DMS79 (cell line): ENCODE measurements at regions not wholly inside any gene's neighbourhood (a gene's known extent, or its start where the extent isn't known, plus 50 kb on each side); places are given as distances from the start of the nearest gene placed in this dataset.
"Not testable (repeated sequence)": the region's sequence is repeated elsewhere in the genome, so short reads cannot be mapped to it uniquely, and the experiment has no call there.

ENCODE experiments used
- DNase-seq: peaks from one replicate; lab custom pipeline; 2025; lab: John Stamatoyannopoulos, UW

DNA sequence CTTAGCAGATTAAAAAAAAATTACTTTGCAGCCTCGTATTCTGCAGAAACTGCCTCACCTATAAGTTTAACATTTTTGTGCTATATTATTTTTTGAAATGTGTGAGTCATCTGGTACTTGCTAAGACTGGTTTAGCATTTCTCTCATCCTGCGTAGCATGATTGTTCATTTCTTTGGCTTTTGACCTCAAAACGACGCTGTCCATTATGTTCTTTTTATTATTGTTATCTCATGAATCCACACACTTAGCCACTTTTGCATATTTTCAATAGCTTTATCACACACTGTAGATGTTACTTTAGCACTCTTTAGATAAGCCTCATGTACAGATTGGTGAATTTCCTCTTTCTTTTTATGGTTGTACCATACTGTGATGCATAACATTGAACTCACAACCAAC is 1004.9 kb upstream of the NCAM2 start:
- DNase-seq: no peak

DNA sequence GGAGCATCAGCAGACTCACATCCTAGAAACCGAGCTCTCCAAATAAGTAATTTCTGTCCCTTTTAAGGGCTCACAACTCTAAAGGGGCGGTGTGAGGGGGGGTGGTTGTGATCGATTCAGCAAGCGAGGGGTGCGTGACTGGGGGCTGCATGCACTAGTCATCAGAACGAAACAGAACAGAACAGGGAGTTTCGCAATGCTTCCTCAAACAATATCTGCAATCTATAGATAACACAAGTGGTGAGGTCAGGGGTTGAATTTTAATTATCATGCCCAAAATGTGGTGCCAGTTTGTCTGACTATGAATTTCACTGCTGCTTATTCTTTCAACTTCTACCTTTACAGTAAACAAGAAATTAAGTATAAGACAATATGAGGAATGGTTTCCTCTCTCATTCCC is 1003.0 kb upstream of the NCAM2 start:
- DNase-seq: no peak

DNA sequence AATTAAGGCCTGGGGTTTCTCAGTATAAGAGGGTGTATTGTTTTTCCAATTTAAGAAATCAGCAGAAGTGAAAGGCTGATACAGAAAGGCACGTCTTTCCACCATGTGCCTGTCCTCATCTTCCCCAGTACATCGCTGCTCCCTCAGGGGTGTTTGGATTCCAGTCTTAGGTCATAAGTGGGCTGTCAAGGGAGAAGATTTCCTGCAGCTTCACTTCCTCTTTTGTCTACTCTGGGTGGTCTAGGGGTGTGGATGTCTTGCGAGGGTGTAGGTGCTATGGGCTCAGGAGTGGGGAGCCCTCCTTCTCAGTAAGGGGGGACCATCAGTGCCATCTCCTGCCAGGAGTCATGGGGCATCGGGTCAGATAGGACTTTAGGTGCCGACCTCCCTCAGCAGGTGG is 999.8 kb upstream of the NCAM2 start:
- DNase-seq: no peak

DNA sequence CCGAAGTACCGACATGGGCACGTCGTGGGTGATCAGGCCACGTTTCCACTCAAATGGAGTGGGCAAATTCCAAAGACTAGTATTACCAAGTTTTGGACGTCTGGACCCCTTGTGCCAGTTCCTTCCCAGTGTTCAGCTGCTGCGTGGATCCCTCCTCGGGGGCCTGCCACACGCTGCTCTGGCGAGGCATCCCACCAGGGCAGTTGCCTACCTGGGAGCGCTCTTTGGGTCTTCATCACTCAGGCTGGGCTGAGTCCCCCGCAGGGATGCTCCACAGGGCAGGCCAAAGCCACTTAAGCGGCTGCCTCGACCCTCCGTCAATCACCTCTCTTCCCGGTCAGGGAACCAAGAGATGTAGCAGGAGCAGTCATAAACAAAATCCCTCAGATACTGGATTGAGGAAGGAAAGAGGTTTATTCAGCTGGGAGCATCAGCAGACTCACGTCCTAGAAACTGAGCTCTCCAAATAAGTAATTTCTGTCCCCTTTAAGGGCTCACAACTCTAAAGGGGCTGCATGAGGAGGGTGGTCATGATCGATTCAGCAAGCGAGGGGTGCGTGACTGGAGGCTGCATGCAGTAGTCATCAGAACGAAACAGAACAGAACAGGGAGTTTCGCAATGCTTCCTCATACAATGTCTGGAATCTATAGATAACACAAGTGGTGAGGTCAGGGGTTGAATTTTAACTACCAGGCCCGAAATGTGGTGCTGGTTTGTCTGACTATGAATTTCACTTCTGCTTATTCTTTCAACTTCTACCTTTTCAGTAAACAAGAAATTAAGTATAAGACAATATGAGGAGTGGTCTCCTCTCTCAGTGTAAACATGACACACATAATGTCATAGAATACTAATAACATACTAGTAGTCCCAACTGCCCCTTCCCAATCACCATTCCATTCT is 998.6 kb upstream of the NCAM2 start:
- no peak for DNase-seq

DNA sequence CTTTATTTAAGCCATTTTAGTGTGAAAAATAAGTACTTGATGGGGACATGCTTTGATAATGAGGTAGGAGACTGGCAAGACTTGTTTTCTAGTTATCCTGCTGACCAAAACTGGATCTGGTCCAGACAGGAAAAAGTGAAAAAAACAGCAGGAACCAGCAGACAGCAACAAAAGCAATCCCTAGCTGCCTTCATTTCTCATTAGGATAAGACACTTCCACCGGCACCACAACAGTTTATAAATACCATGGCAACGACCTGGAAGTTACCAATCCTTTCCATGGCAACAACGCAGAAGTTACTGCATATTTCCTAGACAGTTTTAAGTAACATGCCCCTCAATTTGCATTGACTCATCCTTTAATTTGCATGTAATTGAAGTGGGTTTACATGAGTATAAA is 993.8 kb upstream of the NCAM2 start:
- DNase-seq: no peak

DNA sequence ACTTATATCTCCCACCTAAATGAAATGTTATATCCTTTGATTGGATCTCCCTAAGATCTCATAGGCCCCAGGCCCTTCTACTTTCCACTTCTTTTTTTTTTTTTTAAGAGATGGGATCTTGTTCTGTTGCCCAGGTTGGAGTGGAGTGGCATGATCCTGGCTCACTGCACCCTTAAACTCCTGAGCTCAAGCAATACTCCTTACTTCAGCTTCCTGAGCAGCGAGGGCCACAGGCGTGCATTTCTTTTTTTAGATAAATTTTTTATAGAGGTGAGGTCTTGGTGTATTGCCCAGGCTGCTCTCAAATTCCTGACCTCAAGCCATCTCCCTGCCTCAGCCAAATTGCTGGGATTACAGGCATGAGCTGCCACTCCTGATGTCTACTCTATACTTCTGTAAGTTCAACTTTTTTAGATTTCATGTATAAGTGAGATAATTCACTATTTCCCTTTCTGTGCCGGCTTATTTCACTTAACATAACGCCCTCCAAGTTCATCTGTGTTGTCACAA is 987.5 kb upstream of the NCAM2 start:
- DNase-seq: no peak

DNA sequence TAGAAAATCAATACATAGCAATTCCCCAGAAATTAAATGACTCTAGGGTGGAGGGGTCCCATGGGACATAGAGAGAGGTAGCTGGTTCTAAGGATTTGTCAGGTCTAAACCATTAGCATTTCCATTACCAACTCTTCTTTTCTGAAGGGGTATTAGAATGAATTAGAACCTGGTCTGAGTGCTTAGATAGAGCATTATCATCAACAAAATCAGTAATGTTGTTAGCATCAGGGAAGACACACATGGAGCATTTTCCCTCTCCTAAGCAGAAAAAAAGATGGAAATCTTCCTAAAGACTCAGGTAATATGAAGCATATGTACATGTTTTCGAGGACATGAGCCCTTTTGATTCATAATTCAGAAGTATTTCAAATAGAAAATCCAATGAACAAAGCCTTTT is 984.4 kb upstream of the NCAM2 start:
- no peak for DNase-seq

DNA sequence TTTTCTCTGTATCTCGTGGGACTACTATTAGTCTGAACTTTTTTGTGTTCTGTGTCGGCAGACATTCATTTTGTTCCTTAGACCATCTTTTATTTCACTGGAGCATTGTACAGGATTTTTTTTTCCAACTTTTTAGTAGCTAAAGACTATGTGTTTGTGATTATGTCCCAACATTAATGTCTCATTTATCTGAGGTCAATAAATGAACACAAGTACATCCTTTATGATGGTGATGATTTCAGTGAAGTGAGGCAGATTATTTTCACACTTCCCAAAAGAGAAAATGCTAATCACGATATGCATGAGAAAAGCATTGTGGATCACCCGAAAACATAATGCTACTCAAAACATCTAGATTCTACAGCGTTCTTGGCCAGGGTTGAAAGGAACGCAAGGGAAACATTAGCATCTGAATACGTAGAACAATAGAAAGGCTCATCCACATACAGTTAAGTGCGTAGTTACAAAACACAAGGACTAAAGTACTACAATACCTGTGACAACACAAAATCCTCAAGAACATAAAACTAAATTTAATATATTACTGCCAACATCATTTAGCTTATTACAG is 981.7 kb upstream of the NCAM2 start:
- no peak for DNase-seq

DNA sequence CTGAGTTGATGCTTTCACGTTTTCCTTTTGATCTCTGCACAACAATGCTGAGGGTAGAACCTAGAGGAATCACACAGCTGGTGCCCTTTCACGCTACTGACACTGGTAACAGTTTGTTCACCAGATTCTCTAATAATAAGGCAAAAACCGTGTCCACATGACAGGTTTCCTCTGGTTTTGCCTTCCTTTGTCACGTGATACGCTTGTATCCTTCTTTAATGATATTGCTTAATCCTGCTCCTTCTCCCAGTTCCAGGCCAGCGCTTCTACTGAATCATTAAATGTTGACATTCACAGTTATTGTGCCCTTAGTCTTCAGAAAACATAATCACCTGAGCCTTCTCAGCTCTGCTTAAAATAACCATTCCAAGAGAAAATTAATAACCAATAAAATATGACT is 978.2 kb upstream of the NCAM2 start:
- DNase-seq: no peak

DNA sequence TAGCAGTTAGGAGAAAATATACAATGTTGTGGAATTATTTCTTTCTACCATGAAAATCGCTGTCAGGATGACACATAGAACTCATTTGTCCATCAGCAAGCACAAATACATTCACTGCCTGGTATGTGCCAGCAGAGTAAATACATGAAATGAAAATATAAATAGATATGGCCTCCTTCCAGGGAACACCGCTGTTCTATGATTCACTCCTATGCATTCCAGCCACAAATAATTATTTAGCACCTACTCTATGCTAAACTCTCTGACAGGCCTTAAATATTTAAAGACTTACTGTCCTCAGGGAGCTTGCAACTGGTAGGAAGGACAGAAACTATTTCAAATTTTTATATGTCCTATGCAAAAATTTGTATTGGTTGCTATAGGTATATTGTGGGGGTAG is 975.0 kb upstream of the NCAM2 start:
- DNase-seq: no peak

DNA sequence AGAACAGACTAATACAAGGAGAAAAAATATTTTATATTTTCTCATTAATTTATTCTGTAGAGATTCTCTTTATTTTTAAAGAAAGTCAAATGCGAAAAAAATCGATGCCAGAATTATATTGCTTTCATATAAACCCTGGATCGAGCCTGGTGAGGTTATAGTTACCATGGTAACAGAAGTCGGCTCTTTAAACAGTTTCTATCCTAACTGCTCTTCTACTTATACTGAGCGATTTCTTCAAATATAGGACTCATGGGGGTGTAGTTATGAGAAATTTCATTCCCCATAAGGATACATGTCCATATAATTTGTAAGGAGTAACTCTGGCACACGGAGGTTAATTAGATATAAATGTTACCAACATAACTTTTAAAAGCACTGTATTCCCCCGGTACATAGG is 973.5 kb upstream of the NCAM2 start:
- DNase-seq: no peak

DNA sequence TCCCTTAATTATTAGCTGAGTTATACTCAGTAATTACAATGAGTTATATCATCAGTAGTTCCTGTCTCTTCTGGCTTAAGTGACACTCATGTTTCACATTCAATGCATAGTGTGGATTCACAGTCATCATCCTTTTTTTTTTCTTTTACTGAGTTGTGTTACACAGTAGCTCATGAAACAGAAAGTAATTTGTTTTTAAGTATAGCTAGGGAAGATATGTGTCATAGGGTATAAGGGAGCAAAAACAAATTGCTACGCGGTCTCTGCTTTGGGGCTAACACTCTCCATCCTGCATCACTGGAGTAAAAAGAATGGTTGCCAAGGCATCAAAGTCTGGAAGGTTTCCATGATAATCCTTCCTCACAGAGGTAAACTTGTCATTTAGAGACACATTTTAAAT is 971.7 kb upstream of the NCAM2 start:
- DNase-seq: no peak

DNA sequence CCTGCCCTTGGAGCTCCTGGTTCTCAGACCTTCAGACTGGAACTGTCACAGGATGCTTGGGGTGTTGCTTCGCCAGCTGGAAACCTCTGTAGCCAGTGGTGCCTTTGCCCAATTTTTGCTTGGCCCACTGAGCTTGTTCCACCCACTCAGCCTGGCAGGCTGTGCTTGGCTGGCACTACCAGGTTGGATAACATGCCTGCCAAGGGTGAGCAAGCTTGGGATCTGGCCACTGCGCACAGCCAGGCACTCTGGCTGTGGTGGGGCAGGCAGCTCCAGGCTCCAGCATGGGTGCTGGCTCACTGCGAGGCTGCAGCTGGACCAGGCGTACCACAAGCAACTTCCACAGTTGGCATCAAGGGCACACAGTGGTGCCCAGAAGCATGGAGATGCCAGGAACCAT is 967.8 kb upstream of the NCAM2 start:
- no peak for DNase-seq

DNA sequence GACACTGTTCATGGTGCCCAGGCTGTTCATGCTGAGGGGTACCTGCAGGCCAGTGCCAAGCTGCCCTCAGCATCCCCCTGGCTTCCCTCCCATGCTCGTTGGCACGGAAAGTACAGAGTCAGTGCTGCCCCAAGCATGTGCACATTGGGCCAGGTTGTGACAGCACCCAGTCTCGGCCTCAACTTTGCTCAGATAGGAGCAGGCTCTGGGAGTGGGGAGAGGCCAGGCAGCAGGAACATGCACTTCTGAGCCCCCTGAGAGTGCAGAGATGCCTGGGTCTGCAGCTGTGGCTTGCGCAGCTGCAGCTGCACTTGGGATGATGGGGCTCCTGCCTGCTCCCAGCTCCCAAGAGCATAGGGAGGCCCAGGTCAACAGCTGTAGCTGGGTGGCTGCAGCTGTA is 966.4 kb upstream of the NCAM2 start:
- DNase-seq: no peak

DNA sequence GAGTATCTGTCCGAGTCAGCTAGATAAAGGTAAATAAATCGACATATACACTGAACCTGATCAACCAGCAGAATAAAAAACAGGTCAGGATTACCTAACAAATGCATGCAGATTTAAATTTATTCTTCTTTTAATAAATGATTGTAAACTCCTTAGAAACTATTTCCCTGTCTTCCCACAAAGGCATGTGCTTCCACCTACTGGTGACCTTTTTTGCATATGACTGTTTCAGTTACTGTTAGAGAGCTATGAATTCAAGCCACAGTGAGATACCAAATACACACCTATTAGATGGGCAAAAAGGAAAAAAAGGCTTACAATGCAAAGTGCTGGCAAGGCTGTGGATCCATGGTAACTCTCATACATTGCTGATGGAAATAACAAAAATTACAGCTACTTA is 957.4 kb upstream of the NCAM2 start:
- DNase-seq: no peak

DNA sequence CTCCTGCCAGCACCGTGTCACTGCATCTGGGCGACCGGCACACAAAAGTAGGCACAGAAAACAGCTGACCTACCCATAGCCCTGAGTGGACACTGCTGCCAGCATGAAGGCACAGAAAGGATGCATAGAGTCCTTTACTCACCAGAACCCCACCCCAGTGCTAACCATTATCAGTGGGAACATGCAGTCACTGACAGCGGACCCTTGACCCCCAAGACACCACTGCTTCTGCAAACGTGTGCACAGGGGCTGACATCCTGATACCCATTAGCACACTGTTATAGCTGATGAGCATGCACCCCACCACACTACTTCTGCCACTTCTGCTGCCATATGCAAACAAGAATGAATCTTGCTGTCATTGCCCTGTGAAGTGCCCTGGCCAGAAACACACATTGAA is 953.0 kb upstream of the NCAM2 start:
- DNase-seq: no peak

DNA sequence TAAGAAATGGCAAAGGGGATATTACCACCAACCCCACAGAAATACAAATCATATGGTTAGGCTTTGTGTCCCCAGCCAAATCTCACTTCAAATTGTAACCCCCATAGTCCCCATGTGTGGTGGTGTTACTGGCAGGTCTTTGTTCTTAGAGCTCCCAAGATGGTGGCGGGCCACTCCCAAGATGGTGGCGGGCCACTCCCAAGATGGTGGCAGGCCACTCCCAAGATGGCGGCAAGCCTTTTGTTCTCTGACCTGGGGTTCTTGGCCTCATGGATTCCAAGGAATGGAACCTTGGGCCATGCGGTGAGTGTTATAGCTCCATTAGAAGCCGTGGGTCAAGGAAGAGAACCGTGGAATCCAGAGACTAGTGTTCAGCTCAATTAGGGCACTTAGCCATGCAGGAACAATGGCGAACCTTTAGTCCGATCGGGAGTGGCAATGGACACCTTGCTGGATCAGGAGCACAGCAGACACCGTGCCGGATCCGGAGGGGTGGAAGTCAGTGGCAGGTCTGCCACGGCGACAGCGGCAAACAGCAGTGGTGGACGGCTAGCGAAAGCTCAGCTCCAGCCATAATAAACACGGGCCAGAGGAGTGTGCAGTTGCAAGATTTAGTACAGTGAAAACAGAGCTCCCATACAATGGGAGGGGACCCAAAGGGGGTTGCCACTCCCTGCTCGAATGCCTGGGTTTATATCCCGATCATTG is 949.9 kb upstream of the NCAM2 start:
- not testable (repeated sequence) for DNase-seq

DNA sequence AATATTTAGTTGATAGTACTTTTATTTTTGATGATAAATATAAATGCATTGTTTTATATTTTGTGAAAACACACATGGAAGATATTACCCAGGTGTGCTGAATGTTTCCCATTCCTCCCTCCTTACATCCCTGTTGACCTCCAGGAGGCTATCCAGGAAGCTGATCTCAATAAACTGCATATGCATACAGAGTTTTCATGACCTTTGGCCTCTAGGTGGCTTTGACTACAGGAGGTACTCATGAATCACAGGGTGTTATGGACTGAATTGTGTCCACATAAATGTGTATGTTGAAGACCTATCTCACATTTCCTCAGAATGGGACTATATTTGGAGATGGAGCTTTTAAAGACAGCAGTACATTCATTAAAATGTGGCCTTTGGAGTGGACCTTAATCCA is 914.9 kb upstream of the NCAM2 start:
- DNase-seq: no peak

DNA sequence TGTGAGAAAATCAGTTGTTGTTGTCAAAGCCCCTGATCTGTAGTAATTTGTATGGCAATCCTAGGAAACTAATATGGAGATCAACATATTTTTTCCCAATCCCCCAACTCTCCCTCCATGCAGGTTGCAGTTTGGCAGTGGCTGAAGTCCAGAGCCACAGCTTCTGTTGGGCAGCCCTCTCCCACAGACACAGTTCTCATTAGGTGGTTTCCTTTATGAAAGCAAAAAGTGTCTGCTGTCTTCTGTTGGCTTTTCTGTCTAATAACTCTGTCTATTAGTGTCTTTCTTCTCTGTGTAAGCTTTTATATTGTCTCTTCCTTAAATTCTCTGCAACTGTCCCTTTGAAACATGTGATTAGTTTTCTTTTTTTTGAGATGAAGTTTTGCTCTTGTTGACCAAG is 914.3 kb upstream of the NCAM2 start:
- DNase-seq: no peak

DNA sequence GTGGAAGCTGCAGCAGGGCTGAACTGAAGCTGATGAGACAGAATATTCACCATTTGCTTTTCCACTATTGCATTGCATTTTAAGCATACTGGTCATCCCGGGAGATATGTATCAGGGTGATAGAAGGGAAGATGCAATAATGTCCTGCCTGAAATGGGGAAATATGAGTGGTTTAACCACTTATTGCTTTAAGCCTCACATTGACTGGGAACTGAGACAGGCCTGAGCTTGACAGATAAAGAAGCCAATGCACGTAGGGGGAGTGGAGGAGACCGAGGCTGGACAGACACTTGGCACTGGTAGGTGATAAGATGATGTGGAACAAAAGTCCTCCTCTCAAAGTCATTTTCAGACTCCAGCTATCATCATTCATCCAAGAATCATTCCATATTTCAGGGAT is 911.7 kb upstream of the NCAM2 start:
- no peak for DNase-seq

DNA sequence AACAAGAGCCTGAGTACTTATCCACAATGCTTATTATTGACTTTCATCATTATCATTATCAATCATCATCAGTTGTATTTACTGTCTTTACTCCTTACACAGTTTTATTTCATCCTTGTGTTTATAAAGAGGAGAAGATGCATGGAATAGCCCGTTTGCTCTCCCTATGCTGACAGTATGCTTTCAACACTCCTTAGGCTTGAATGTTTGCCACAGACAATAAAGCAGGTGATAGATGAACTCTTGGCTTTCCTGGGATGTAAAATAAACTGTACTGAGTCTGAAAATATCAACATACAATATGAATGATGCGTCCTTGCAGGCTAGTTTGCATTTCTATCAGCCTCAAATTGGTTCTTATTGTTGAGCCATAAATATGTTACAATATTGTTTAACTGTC is 891.8 kb upstream of the NCAM2 start:
- no peak for DNase-seq

DNA sequence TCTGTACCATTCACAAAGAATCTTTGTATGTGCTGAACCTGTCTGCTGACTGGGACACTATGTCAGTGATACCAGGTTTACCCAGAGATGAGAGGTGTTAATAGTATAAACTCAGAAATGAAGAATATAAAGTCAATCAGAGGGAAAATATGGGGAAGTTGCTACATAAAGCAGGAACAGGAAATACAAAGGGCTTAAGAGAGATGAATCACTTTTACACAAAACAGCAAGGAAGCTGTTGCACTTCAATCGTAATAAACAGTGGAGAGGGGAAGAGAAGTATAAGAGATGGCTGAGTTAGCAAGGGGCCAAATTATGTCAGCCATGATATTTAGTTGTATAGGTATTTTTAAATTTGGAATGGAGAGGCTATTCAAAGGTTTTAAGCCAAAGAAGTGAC is 890.2 kb upstream of the NCAM2 start:
- no peak for DNase-seq

DNA sequence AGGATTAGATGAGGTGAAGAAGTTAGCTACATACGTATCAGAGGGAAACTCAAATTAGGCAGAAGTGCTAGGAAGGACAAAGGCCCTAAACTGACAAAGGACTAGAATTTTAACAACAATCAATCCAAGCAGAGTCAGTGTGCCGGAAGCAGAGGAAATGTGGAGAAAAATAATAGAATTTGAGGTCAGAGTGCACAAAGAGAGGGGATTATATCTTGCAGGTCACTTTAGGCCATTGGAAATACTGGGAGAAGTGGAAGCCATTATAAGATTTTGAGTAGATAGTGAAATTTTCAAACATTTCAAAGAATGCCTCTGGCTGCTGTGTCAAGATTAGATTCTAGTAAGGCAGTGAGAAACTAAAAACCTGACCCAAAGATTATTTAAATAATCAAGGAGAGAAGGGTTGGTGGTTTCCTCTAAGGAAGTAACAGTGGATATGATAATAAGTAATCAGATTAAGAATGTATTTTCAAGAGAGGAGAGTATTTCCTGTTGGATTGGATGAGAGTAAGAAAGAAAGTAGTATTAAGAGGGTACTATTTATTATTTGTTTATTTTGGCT is 889.2 kb upstream of the NCAM2 start:
- DNase-seq: no peak
